ENCODE measurements at regions not wholly inside any gene's neighbourhood (a gene's known extent, or its start where the extent isn't known, plus 50 kb on each side); places are given as distances from the start of the nearest gene placed in this dataset.

DNA sequence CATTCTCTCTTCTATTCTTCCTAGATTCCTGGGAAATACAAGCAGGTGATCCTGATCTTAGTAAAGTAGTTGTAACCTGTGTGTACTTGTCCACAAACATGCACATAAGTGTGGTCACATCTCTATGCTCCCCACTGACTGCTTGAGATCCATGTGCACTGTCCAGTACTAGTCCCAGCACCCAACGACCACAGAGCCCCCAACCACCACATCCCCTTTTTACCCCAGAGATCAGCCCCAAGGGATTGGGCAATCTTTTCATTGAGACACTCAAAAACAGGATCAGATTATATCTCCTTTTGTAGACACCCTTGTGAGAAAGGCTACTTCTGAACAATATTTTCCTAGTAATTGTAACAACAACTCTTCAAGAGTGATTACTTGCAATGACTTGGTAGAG lies 240.6 kb downstream of the ACTL7B start:
- TF ChIP-seq, protein P1, sequence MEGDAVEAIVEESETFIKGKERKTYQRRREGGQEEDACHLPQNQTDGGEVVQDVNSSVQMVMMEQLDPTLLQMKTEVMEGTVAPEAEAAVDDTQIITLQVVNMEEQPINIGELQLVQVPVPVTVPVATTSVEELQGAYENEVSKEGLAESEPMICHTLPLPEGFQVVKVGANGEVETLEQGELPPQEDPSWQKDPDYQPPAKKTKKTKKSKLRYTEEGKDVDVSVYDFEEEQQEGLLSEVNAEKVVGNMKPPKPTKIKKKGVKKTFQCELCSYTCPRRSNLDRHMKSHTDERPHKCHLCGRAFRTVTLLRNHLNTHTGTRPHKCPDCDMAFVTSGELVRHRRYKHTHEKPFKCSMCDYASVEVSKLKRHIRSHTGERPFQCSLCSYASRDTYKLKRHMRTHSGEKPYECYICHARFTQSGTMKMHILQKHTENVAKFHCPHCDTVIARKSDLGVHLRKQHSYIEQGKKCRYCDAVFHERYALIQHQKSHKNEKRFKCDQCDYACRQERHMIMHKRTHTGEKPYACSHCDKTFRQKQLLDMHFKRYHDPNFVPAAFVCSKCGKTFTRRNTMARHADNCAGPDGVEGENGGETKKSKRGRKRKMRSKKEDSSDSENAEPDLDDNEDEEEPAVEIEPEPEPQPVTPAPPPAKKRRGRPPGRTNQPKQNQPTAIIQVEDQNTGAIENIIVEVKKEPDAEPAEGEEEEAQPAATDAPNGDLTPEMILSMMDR (conservative IDR thresholded peaks at IDR 0.05; ENCODE audit: low read depth, low read length) = no peak
- TF ChIP-seq MXI1 (IDR thresholded peaks at IDR 0.05; ENCODE audit: borderline replicate concordance, low read depth, low read length) = no peak
- no peak for TF ChIP-seq POLR2A (IDR thresholded peaks at IDR 0.05; ENCODE audit: low read depth, low read length)
- no peak for TF ChIP-seq RCOR1 (IDR thresholded peaks at IDR 0.05; ENCODE audit: insufficient replicate concordance, low read length)
- no peak for TF ChIP-seq RAD21 (IDR thresholded peaks at IDR 0.05; ENCODE audit: low read length)
- TF ChIP-seq MAFK (IDR thresholded peaks at IDR 0.05; ENCODE audit: low read depth, low read length) = no peak
- no peak for TF ChIP-seq RFX5 (IDR thresholded peaks at IDR 0.05; ENCODE audit: low read depth, low read length)
- TF ChIP-seq FOS (IDR thresholded peaks at IDR 0.05; ENCODE audit: low read depth, low read length) = no peak
- TF ChIP-seq, protein P2, sequence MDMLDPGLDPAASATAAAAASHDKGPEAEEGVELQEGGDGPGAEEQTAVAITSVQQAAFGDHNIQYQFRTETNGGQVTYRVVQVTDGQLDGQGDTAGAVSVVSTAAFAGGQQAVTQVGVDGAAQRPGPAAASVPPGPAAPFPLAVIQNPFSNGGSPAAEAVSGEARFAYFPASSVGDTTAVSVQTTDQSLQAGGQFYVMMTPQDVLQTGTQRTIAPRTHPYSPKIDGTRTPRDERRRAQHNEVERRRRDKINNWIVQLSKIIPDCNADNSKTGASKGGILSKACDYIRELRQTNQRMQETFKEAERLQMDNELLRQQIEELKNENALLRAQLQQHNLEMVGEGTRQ (IDR thresholded peaks at IDR 0.05; ENCODE audit: low read depth, low read length) = no peak
- TF ChIP-seq, protein P3, sequence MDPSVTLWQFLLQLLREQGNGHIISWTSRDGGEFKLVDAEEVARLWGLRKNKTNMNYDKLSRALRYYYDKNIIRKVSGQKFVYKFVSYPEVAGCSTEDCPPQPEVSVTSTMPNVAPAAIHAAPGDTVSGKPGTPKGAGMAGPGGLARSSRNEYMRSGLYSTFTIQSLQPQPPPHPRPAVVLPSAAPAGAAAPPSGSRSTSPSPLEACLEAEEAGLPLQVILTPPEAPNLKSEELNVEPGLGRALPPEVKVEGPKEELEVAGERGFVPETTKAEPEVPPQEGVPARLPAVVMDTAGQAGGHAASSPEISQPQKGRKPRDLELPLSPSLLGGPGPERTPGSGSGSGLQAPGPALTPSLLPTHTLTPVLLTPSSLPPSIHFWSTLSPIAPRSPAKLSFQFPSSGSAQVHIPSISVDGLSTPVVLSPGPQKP (IDR thresholded peaks at IDR 0.05; ENCODE audit: borderline replicate concordance, low read depth, low read length) = no peak
- TF ChIP-seq SMC3 (IDR thresholded peaks at IDR 0.05; ENCODE audit: low read depth, low read length) = no peak
- no peak for TF ChIP-seq CEBPB (IDR thresholded peaks at IDR 0.05; ENCODE audit: low read depth, low read length)
- no peak for TF ChIP-seq BHLHE40 (IDR thresholded peaks at IDR 0.05; ENCODE audit: low read depth, low read length)
- no peak for TF ChIP-seq NFE2L2 (IDR thresholded peaks at IDR 0.05; ENCODE audit: low read depth, low read length)
